ENCODE measurements at regions not wholly inside any gene's neighbourhood (a gene's known extent, or its start where the extent isn't known, plus 50 kb on each side); places are given as distances from the start of the nearest gene placed in this dataset.

DNA sequence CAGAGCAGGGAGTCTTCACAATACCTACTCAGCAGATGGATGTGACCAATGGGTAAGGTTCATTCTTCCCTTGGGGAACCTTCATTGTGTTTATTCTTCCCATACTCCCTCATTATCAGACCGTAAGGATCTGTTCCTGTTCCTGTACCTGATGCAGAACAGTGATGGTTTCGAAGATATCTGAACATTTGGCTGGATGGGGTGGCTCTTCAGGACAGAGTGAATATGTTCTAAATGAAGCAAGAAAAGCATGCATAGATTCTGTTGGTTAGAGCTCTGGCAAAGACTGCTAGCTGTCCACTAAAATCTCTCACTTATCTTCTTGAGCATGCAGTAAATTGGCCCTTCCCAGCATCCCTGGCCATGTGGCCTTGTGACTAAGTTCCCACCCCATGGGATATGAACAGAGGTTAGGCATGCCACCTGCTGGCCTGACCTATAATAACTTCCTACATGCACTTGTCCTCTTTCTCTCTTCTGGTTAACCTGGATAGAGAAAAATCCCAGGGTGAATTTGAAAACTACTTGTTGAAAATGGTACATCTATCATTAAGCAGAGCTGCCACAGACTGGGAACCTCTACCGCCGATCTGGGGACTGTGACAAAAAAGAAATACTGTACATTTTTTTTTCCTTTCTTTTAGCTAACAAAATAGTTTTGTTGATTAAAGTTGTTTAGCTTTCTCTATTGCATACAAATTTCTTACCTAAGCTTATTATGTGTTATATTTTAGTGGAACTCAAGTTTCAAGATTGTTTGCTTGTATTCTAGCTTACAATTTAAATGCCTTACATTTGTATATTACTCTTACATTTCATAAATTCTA is 60.0 kb upstream of the BANK1 start:
- TF ChIP-seq CTCF (IDR thresholded peaks at IDR 0.05) (peak; percentile 78), ZFX (IDR thresholded peaks at IDR 0.05; ENCODE audit: borderline replicate concordance) (no peak)
- peak overlapping the region; percentile 2; the same call in 1 of the 2 replicates for H3K27ac ChIP-seq

- H3K27ac ChIP-seq: no peak overlapping the region
- TF ChIP-seq ZFX (IDR thresholded peaks at IDR 0.05; ENCODE audit: borderline replicate concordance) (no peak), CTCF (IDR thresholded peaks at IDR 0.05) (no peak)
These were observed 63.3 kb upstream of the BANK1 start for GRCh38 chr4:101727238-101727637.

GRCh38 chr4:101724093-101724492 is 66.4 kb upstream of the BANK1 start:
- no peak overlapping the region; the same call in 1 of the 2 replicates for H3K27ac ChIP-seq
- TF ChIP-seq CTCF (IDR thresholded peaks at IDR 0.05) (no peak), ZFX (IDR thresholded peaks at IDR 0.05; ENCODE audit: borderline replicate concordance) (no peak)

DNA sequence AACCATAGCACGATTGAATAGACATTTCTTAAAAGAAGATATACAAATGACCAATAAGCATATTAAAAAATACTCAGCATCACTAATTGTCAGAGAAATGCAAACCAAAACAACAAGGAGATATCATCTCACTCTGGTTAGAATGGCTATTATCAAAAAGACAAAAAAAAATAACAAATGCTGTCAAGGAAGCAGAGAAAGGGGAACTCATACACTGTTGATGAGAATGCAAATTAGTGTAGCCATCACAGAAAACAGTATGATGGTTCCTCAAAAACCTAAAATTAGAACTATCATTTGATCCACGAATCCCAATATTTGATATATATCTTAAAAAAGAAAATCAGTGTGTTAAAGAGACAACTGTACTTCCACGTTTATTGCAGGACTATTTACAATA is 71.7 kb upstream of the BANK1 start:
- no peak for TF ChIP-seq CTCF (IDR thresholded peaks at IDR 0.05)
- no peak for TF ChIP-seq ZFX (IDR thresholded peaks at IDR 0.05; ENCODE audit: borderline replicate concordance)
- no peak overlapping the region for H3K27ac ChIP-seq

DNA sequence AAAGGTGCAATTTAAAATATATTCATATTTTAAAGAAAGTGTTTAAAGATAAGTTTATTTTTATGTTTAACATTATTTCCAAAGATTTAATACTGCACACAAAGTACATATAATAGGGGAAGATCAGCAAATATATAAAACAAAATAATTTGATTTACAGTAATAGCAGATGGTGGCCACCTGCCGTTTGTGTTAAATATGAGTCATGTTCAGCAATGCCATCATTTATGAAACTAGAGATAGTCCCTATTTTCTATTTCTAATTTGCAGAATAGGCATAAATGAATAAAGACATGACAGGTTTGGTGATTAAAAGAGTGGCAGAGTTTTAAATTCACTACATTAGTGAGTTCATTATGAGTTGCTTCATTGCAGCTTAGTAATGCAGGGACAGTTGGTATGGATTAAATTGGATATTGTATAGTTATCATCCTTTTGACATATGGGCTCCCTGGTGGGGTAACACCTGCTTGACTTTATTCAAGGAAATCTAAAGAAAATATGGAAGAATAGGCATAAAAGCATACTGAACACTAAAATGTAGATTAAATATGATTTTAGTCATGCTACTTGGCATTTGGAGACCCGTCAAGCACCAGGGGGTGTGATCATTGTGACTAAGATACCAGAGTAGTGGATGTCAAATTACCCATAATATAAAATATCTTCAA is 78.8 kb upstream of the BANK1 start:
- H3K27ac ChIP-seq: no peak overlapping the region
- TF ChIP-seq ZFX (IDR thresholded peaks at IDR 0.05; ENCODE audit: borderline replicate concordance) (no peak), CTCF (IDR thresholded peaks at IDR 0.05) (no peak)

DNA sequence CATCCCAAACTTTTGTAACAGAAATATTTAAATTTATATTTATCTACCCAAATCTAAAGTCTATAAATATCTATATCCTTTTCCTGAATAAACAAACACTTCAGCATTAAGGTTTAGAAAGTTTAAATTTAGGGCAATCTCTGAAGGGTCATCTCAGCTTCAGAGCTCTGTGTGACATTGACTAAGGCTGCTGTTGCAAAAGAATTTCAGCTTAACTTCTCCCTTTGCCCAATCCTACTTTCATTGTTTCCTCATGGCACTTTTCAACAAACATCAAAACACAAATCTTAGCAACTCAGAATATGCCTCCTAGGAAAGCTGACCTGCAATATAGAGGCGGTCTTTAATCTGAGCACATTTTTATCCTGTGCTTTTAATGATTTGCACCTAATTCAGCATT is 79.7 kb upstream of the BANK1 start:
- TF ChIP-seq ZFX (IDR thresholded peaks at IDR 0.05; ENCODE audit: borderline replicate concordance) (no peak), CTCF (IDR thresholded peaks at IDR 0.05) (no peak)
- H3K27ac ChIP-seq: no peak overlapping the region
